ENCODE measurements at regions not wholly inside any gene's neighbourhood (a gene's known extent, or its start where the extent isn't known, plus 50 kb on each side); places are given as distances from the start of the nearest gene placed in this dataset.

DNA sequence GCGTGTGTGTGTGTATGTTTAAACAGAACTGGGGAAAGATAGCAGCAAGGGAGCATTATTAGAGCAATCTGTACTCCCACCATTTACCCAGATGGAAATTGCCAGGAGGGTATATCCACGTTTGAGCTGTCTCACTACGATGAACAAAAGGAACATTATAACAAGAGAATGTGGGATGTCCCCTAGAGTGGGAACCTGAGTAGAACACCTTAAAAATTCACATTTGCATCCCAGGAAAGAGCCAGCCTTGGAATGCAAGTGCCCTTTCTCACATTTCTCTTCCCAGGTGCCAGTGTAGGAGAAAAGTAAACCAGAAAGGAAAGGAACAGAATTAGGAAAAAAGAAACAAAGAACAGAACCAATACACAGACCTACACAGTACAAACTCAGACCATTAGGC lies 95.3 kb upstream of the PTPRZ1 start:
- no peak for TF ChIP-seq FOSL2 (IDR thresholded peaks at IDR 0.05)
- no peak for TF ChIP-seq FOSL2 (CRISPR knock-in tag; IDR thresholded peaks at IDR 0.05)
- TF ChIP-seq POLR2A (IDR thresholded peaks at IDR 0.05; ENCODE audit: low read length) = no peak
- TF ChIP-seq, protein P1, sequence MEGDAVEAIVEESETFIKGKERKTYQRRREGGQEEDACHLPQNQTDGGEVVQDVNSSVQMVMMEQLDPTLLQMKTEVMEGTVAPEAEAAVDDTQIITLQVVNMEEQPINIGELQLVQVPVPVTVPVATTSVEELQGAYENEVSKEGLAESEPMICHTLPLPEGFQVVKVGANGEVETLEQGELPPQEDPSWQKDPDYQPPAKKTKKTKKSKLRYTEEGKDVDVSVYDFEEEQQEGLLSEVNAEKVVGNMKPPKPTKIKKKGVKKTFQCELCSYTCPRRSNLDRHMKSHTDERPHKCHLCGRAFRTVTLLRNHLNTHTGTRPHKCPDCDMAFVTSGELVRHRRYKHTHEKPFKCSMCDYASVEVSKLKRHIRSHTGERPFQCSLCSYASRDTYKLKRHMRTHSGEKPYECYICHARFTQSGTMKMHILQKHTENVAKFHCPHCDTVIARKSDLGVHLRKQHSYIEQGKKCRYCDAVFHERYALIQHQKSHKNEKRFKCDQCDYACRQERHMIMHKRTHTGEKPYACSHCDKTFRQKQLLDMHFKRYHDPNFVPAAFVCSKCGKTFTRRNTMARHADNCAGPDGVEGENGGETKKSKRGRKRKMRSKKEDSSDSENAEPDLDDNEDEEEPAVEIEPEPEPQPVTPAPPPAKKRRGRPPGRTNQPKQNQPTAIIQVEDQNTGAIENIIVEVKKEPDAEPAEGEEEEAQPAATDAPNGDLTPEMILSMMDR (IDR thresholded peaks at IDR 0.05) = no peak
- TF ChIP-seq SMC3 (IDR thresholded peaks at IDR 0.05) = no peak
- no peak for TF ChIP-seq EHF (CRISPR knock-in tag; IDR thresholded peaks at IDR 0.05)
- TF ChIP-seq RNF2 (IDR thresholded peaks at IDR 0.05; ENCODE audit: borderline replicate concordance, low read depth) = no peak
